ENCODE measurements at regions not wholly inside any gene's neighbourhood (a gene's known extent, or its start where the extent isn't known, plus 50 kb on each side); places are given as distances from the start of the nearest gene placed in this dataset.

DNA sequence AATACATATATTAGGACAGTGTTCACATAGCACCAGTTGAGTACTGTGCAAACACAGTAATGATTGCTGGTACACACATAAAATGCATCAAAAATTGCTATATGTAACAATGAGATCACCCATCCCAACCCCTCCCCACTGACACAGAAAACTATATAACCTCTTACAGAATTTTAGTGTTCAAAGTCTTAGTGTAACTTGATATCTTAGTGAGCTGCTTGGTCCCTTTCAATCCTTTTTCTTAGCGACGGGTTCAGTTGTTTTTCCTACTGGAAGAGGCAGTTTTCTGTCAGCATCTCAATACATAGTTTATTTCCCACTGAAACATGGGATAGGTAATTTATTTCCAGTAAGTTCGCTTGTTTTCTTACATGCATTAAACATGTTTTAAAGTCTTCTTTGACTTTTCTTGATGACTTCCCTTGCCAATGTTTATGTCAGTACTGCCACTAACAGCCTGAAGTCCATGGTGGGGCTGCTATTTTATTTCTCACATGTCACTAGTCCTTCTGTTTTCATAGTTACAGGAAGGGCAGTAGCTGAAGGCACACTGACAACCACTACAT is 96.4 kb upstream of the FOXC1 start:
- TF ChIP-seq POLR2A (IDR thresholded peaks at IDR 0.05; ENCODE audit: low read length), result no peak
- TF ChIP-seq GATA1 (IDR thresholded peaks at IDR 0.05; ENCODE audit: low read depth, low read length), result no peak
